Ishikawa (cell line): ENCODE measurements at regions not wholly inside any gene's neighbourhood (a gene's known extent, or its start where the extent isn't known, plus 50 kb on each side); places are given as distances from the start of the nearest gene placed in this dataset.

Source experiments
- CREB1 ChIP-seq: IDR thresholded peaks from 2 replicates; pipeline ENCODE4 v1.6.1; 2012; ENCODE audit warnings: low read depth
- FOXM1 ChIP-seq: IDR thresholded peaks from 2 replicates; pipeline ENCODE4 v1.6.1; 2012; ENCODE audit warnings: low read depth, borderline replicate concordance
- MAX ChIP-seq: IDR thresholded peaks from 2 replicates; pipeline ENCODE4 v1.6.1; 2012
- NFIC ChIP-seq: IDR thresholded peaks from 2 replicates; pipeline ENCODE4 v1.6.1; 2012
- RAD21 ChIP-seq: IDR thresholded peaks from 2 replicates; pipeline ENCODE4 v1.6.1; 2012; ENCODE audit warnings: low read depth
- REST ChIP-seq: IDR thresholded peaks from 2 replicates; pipeline ENCODE4 v1.6.1; 2012; ENCODE audit warnings: low read depth, mild to moderate bottlenecking
- TAF1 ChIP-seq: IDR thresholded peaks from 2 replicates; pipeline ENCODE4 v1.6.1; 2012; ENCODE audit warnings: low read depth, mild to moderate bottlenecking
- TEAD4 ChIP-seq: IDR thresholded peaks from 2 replicates; pipeline ENCODE4 v1.6.1; 2012
- TF ChIP-seq, protein P1 (sequence below): IDR thresholded peaks from 2 replicates; pipeline ENCODE4 v1.6.1; 2012

DNA sequence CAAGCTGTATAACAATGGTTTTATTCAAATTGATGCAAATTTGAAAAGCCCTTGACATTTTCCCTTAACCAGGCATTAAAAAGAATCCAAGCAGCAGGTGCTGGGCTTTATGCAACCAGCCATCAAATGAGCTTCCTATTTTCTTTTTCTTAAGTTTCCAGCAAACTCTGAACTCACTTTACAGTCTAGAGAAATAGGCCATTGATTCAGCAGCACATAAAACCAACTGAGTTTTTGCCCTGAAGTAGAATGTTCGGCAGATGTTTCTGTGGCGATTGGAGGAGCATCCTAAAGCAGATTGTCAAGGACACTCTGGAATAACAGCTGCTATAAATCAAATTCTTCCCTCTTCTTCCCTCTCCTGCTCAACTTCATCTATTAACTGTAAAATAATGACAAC is 582.8 kb upstream of the CPEB2 start:
- TF ChIP-seq MAX (no peak), CREB1 (no peak), TEAD4 (no peak), REST (no peak), TAF1 (no peak), NFIC (no peak), RAD21 (no peak), FOXM1 (no peak)
- TF ChIP-seq, protein P1, sequence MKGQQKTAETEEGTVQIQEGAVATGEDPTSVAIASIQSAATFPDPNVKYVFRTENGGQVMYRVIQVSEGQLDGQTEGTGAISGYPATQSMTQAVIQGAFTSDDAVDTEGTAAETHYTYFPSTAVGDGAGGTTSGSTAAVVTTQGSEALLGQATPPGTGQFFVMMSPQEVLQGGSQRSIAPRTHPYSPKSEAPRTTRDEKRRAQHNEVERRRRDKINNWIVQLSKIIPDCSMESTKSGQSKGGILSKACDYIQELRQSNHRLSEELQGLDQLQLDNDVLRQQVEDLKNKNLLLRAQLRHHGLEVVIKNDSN = no peak
